GM23338 (cell line): ENCODE measurements at regions not wholly inside any gene's neighbourhood (a gene's known extent, or its start where the extent isn't known, plus 50 kb on each side); places are given as distances from the start of the nearest gene placed in this dataset.

Experiments
- ATAC-seq: fragments of 200-7000 bp; cut with Tn5 transposase; 3 replicates; pipeline ENCODE4 v1.9.1; 2020
- DNase-seq: peaks from one replicate; pipeline ENCODE4 v3.0.0-alpha.2; 2015; ENCODE audit warnings: low spot score
- H2AFZ ChIP-seq: fragments of 200-600 bp; sonication (generic); 2 replicates; pipeline ENCODE4 v1.8.0; 2016; ENCODE audit warnings: antibody characterized with exemption, mild to moderate bottlenecking, moderate library complexity
- H3F3A ChIP-seq: fragments of 200-600 bp; sonication (generic); replicated peaks from 2 replicates; pipeline ENCODE4 v1.8.0; 2017; ENCODE audit warnings: antibody characterized with exemption, mixed run types, low read depth
- H3K27ac ChIP-seq: fragments of 200-600 bp; sonication (generic); 2 replicates; pipeline ENCODE4 v1.6.1; 2016; ENCODE audit warnings: low read depth
- H3K27me3 ChIP-seq: fragments of 200-600 bp; sonication (generic); 2 replicates; pipeline ENCODE4 v1.8.0; 2016; ENCODE audit warnings: mild to moderate bottlenecking, mixed run types, moderate library complexity; ENCODE audit not compliant: insufficient read depth
- H3K36me3 ChIP-seq: fragments of 200-600 bp; sonication (generic); 2 replicates; pipeline ENCODE4 v1.8.0; 2016; ENCODE audit warnings: mild to moderate bottlenecking; ENCODE audit not compliant: insufficient read depth
- H3K4me1 ChIP-seq: fragments of 200-600 bp; sonication (generic); 2 replicates; pipeline ENCODE4 v1.8.0; 2016; ENCODE audit warnings: mild to moderate bottlenecking, moderate library complexity; ENCODE audit not compliant: insufficient read depth
- H3K4me2 ChIP-seq: fragments of 200-600 bp; sonication (generic); 2 replicates; pipeline ENCODE4 v1.7.1; 2017; ENCODE audit warnings: mixed run types
- H3K4me3 ChIP-seq: fragments of 200-600 bp; sonication (generic); 2 replicates; pipeline ENCODE4 v1.6.1; 2016; ENCODE audit warnings: mixed run types
- H3K79me2 ChIP-seq: fragments of 200-600 bp; sonication (generic); replicated peaks from 2 replicates; pipeline ENCODE4 v1.8.0; 2017; ENCODE audit warnings: mild to moderate bottlenecking; ENCODE audit not compliant: insufficient read depth
- H3K9me2 ChIP-seq: fragments of 200-600 bp; sonication (generic); 2 replicates; pipeline ENCODE4 v1.8.0; 2017; ENCODE audit not compliant: insufficient read depth
- H4K20me1 ChIP-seq: fragments of 200-600 bp; sonication (generic); replicated peaks from 2 replicates; pipeline ENCODE4 v1.8.0; 2017; ENCODE audit warnings: mild to moderate bottlenecking; ENCODE audit not compliant: insufficient read depth
- H3K27ac Mint-ChIP-seq: 2 replicates; pipeline ENCODE4 v1.8.0; 2020; ENCODE audit warnings: inconsistent platforms, mild to moderate bottlenecking, moderate library complexity, mixed read lengths
- H3K27me3 Mint-ChIP-seq: 3 replicates; pipeline ENCODE4 v1.8.0; 2022; ENCODE audit warnings: low read depth, mild to moderate bottlenecking, moderate library complexity, mixed read lengths, inconsistent platforms; ENCODE audit not compliant: insufficient read depth, poor library complexity
- H3K36me3 Mint-ChIP-seq: 3 replicates; pipeline ENCODE4 v1.8.0; 2021; ENCODE audit warnings: low read depth, mild to moderate bottlenecking, inconsistent platforms, moderate library complexity, mixed read lengths
- H3K4me1 Mint-ChIP-seq: 3 replicates; pipeline ENCODE4 v1.8.0; 2020; ENCODE audit warnings: mild to moderate bottlenecking, inconsistent platforms, mixed read lengths
- H3K4me3 Mint-ChIP-seq: 3 replicates; pipeline ENCODE4 v1.8.0; 2021; ENCODE audit warnings: moderate library complexity, mild to moderate bottlenecking, inconsistent platforms, mixed read lengths
- H3K9me3 Mint-ChIP-seq: 3 replicates; pipeline ENCODE4 v1.8.0; 2020; ENCODE audit warnings: moderate library complexity, mild to moderate bottlenecking, inconsistent platforms, mixed read lengths
- ETS1 ChIP-seq: IDR thresholded peaks from 2 replicates; pipeline ENCODE4 v1.6.1; 2016; ENCODE audit warnings: antibody characterized with exemption
- EZH2 ChIP-seq: fragments of 200-600 bp; sonication (generic); IDR thresholded peaks from one replicate; pipeline ENCODE4 v1.8.0; 2017; ENCODE audit warnings: antibody characterized with exemption, mild to moderate bottlenecking, low read depth; ENCODE audit not compliant: unreplicated experiment
- JUNB ChIP-seq: IDR thresholded peaks from one replicate; pipeline ENCODE4 v1.6.1; 2016; ENCODE audit warnings: antibody characterized with exemption; ENCODE audit not compliant: unreplicated experiment
- POLR2AphosphoS5 ChIP-seq: IDR thresholded peaks from 2 replicates; pipeline ENCODE4 v1.6.1; 2016; ENCODE audit warnings: antibody characterized with exemption, low read depth
- STAT1 ChIP-seq: IDR thresholded peaks from one replicate; pipeline ENCODE4 v1.6.1; 2016; ENCODE audit warnings: antibody characterized with exemption; ENCODE audit not compliant: unreplicated experiment
- ZNF114 ChIP-seq: fragments of 250-450 bp; sonication (Bioruptor Pico); IDR thresholded peaks from 2 replicates; pipeline ENCODE4 v1.5.0; 2020; ENCODE audit warnings: mild to moderate bottlenecking, moderate library complexity
- ZNF331 ChIP-seq: fragments of 250-450 bp; sonication (Bioruptor Pico); IDR thresholded peaks from 2 replicates; pipeline ENCODE4 v1.5.0; 2020; ENCODE audit warnings: low read depth, mild to moderate bottlenecking, moderate library complexity
- TF ChIP-seq, protein P1 (sequence below): IDR thresholded peaks from one replicate; pipeline ENCODE4 v1.6.1; 2018; ENCODE audit warnings: antibody characterized with exemption; ENCODE audit not compliant: unreplicated experiment

DNA sequence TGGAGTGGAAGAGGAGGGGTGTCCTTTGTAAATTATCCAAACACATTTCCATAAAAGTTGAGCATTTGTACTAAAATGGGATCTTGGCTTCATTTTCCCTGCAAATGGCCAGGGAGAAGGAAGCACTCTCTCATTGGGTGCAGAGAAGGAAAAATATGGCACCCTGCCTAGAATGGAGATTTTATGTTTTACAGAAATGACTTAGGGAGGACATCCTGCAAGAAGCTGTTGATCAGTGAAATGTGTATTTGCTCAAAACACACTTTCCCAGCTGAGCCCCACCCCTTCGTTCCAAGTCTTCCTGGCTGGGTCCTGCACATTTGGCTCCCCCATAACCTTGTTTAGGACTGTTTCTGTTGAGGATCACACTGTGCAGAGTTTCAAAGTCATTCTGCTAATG lies 213.5 kb upstream of the TAPT1 start:
- Histone ChIP-seq H4K20me1 (no peaks in the 10 kb centered on the region), H3K4me1 (no peaks in the 10 kb centered on the region), H3K4me2 (no peak overlapping the region), H3K9me2 (peaks cover 3% of the 10 kb centered on the region; the same call in 1 of the 2 replicates), H3K27me3 (no peaks in the 10 kb centered on the region), H3F3A (no peaks in the 10 kb centered on the region), H3K27ac (no peak overlapping the region), H2AFZ (no peak overlapping the region), H3K4me3 (no peak overlapping the region), H3K36me3 (no peaks in the 10 kb centered on the region), H3K79me2 (no peaks in the 10 kb centered on the region)
- ATAC-seq (no peak), DNase-seq (no peak)
- Mint-ChIP-seq H3K4me1 (peaks cover 7% of the 10 kb centered on the region), H3K27me3 (peaks cover 7% of the 10 kb centered on the region), H3K36me3 (no peaks in the 10 kb centered on the region), H3K9me3 (peaks cover 5% of the 10 kb centered on the region; the same call in 2 of the 3 replicates), H3K4me3 (no peak overlapping the region), H3K27ac (no peak overlapping the region)
- TF ChIP-seq, protein P1, sequence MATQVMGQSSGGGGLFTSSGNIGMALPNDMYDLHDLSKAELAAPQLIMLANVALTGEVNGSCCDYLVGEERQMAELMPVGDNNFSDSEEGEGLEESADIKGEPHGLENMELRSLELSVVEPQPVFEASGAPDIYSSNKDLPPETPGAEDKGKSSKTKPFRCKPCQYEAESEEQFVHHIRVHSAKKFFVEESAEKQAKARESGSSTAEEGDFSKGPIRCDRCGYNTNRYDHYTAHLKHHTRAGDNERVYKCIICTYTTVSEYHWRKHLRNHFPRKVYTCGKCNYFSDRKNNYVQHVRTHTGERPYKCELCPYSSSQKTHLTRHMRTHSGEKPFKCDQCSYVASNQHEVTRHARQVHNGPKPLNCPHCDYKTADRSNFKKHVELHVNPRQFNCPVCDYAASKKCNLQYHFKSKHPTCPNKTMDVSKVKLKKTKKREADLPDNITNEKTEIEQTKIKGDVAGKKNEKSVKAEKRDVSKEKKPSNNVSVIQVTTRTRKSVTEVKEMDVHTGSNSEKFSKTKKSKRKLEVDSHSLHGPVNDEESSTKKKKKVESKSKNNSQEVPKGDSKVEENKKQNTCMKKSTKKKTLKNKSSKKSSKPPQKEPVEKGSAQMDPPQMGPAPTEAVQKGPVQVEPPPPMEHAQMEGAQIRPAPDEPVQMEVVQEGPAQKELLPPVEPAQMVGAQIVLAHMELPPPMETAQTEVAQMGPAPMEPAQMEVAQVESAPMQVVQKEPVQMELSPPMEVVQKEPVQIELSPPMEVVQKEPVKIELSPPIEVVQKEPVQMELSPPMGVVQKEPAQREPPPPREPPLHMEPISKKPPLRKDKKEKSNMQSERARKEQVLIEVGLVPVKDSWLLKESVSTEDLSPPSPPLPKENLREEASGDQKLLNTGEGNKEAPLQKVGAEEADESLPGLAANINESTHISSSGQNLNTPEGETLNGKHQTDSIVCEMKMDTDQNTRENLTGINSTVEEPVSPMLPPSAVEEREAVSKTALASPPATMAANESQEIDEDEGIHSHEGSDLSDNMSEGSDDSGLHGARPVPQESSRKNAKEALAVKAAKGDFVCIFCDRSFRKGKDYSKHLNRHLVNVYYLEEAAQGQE, result no peak
- TF ChIP-seq JUNB (no peak), POLR2AphosphoS5 (no peak), ZNF114 (CRISPR knock-in tag) (no peak), ZNF331 (CRISPR knock-in tag) (no peak), ETS1 (no peak)

- peaks cover 3% of the 10 kb centered on the region for H3K9me2 ChIP-seq
- H3K4me3 Mint-ChIP-seq, result no peak overlapping the region
- H3K4me3 ChIP-seq, result no peak overlapping the region
- H3K79me2 ChIP-seq, result no peaks in the 10 kb centered on the region
- H3K4me2 ChIP-seq, result no peak overlapping the region
- DNase-seq (no peak), ATAC-seq (no peak)
- no peaks in the 10 kb centered on the region for H3K27me3 ChIP-seq
- peaks cover 7% of the 10 kb centered on the region for H3K4me1 Mint-ChIP-seq
- H3K9me3 Mint-ChIP-seq, result peaks cover 5% of the 10 kb centered on the region; the same call in 2 of the 3 replicates
- H3K27ac ChIP-seq, result no peak overlapping the region
- no peaks in the 10 kb centered on the region for H3K36me3 Mint-ChIP-seq
- H2AFZ ChIP-seq, result no peak overlapping the region
- H3K27me3 Mint-ChIP-seq, result peaks cover 6% of the 10 kb centered on the region
- H4K20me1 ChIP-seq, result no peaks in the 10 kb centered on the region
- H3K4me1 ChIP-seq, result no peaks in the 10 kb centered on the region
- no peaks in the 10 kb centered on the region for H3K36me3 ChIP-seq
- no peaks in the 10 kb centered on the region for H3F3A ChIP-seq
- H3K27ac Mint-ChIP-seq, result no peak overlapping the region
- TF ChIP-seq STAT1 (no peak), POLR2AphosphoS5 (no peak), EZH2 (no peak)
- TF ChIP-seq, protein P1, result no peak
Measured at GRCh38 chr4:16438986-16439385, 212.7 kb upstream of the TAPT1 start.
